Activated naive CD4-positive, alpha-beta T cell treated with anti-CD3 and anti-CD28 coated beads, Interleukin-2, amount 50 U/mL, for 72 hours (primary cell): ENCODE measurements at regions not wholly inside any gene's neighbourhood (a gene's known extent, or its start where the extent isn't known, plus 50 kb on each side); places are given as distances from the start of the nearest gene placed in this dataset.

Experiments
- ATAC-seq, 2 donors: fragments of 150-1000 bp; cut with Tn5 transposase; 2 replicates each; pipeline ENCODE4 v1.10.0; 2021; ENCODE audit warnings: mild to moderate bottlenecking in 2 of 2, moderate library complexity in 2 of 2
- DNase-seq, 2 donors: peaks; one replicate each; pipeline ENCODE4 v3.0.0; 2021 to 2022; ENCODE audit warnings: low spot score in 2 of 2
- H3K27ac Mint-ChIP-seq, 2 donors: one replicate each; pipeline ENCODE4 v1.8.0; 2022; ENCODE audit warnings: mild to moderate bottlenecking in 2 of 2, mixed read lengths in 2 of 2
- H3K36me3 Mint-ChIP-seq, 2 donors: one replicate each; pipeline ENCODE4 v1.8.0; 2022; ENCODE audit warnings: mixed read lengths in 2 of 2
- H3K9me3 Mint-ChIP-seq, 2 donors: one replicate each; pipeline ENCODE4 v1.8.0; 2022; ENCODE audit warnings: mixed read lengths in 2 of 2

GRCh38 chr5:72559866-72560766, 52.9 kb upstream of the ZNF366 start:
- no peaks in the 10 kb centered on the region for H3K36me3 Mint-ChIP-seq
- DNase-seq (no peak), ATAC-seq (peak in 1 of 2 donors; percentile 55)
- no peak overlapping the region for H3K27ac Mint-ChIP-seq
- H3K9me3 Mint-ChIP-seq, result peaks cover 0 to 4% of the 10 kb centered on the region in 2 donors

- H3K36me3 Mint-ChIP-seq, result no peaks in the 10 kb centered on the region
- DNase-seq (no peak), ATAC-seq (no peak)
- H3K9me3 Mint-ChIP-seq, result no peaks in the 10 kb centered on the region
- H3K27ac Mint-ChIP-seq, result no peak overlapping the region
These were observed 51.2 kb upstream of the ZNF366 start for GRCh38 chr5:72558383-72558782.

DNA sequence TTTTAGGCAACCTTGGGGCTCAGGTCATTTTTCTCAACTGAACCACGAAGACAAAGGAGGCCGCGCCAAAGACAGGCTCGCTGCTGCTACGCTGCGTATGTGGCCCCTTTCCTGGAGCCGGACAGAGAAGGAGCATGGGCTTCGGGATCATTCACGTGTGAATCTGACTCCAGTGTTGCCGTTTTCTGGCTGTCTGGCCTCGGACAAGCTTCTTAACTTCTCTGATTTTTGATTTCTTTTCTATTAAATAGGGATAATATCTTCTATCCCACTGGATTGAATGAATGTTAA, 50.8 kb upstream of the ZNF366 start:
- DNase-seq, result no peak
- Mint-ChIP-seq H3K36me3 (no peaks in the 10 kb centered on the region), H3K27ac (no peak overlapping the region), H3K9me3 (no peaks in the 10 kb centered on the region)
- ATAC-seq, result no peak

DNA sequence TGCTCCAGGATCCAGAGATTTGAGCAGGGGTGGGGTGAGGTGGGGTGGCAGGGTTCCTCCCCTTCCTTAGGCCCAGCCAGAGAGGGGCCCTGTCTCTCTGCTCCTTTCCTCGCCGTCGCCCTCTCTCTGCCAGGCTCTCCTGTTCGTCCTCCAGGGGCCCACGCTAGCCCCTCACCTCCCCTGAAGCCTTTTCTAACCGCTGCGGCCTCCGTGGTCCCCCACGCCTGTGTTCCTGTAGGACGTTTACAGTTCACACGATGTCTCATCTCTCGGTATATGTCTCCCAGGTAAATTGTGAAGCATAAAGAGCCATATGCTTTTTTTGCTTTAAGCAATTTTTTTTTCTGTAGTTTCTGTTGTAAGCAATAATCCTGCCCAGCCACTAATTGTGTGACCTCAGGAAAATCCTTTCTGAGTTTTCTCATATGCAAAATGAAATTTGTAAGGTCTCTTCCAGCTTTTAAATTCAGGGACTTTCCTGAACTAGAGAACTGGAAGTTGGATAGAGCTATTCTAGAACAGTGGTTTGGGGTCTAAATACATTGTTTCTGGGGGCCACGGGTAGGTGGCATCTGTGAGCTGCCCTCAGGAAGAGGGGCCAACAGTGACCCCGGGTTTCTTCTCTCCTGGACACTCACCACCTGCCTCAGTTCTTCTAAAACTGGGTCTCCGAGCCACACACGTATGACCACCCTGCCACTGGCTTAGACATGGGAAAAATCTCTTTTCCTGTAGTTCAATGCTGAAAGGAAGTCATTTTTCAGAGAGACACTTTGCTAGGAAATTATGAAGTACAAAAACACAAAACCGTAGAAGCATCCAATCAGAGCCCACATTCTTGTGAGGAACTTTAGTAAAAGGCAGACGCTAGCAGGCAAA, 50.2 kb upstream of the ZNF366 start:
- Mint-ChIP-seq H3K27ac (peak overlapping the region in 1 of 2 donors; percentile 94), H3K9me3 (no peaks in the 10 kb centered on the region), H3K36me3 (no peaks in the 10 kb centered on the region)
- peak; percentile 18 to 46 for ATAC-seq
- DNase-seq, result no peak
